GM13977 (cell line): ENCODE measurements at regions not wholly inside any gene's neighbourhood (a gene's known extent, or its start where the extent isn't known, plus 50 kb on each side); places are given as distances from the start of the nearest gene placed in this dataset.

ENCODE experiments used
- DNase-seq: peaks from one replicate; pipeline ENCODE4 v3.0.0; 2012; ENCODE audit warnings: low spot score
- CTCF ChIP-seq: IDR thresholded peaks from 2 replicates; pipeline ENCODE4 v1.5.1; 2012; ENCODE audit warnings: mild to moderate bottlenecking, control low read depth; ENCODE audit not compliant: insufficient read depth; ENCODE audit errors: extremely low read depth, missing control alignments
- in situ Hi-C: fragments of 300-500 bp; cut with MboI; formaldehyde crosslinking; loops from one replicate; pipeline ENCODE4 v1.12.0; 2022; ENCODE audit warnings: low sequenced_read_pairs, low pct_unique_long_range_greater_than_20kb, mixed read lengths, inconsistent platforms; ENCODE audit not compliant: unreplicated experiment

GRCh38 chr21:28633839-28634555 lies 358.7 kb downstream of the LTN1 start:
- in situ Hi-C loops: no loop called here
- no peak for DNase-seq
- TF ChIP-seq CTCF: no peak

- no peak for DNase-seq
- no peak for TF ChIP-seq CTCF
- in situ Hi-C loops: no loop called here
These were observed 359.8 kb downstream of the LTN1 start for GRCh38 chr21:28632755-28633408.

- no peak for DNase-seq
- in situ Hi-C loops: no loop called here
- no peak for TF ChIP-seq CTCF
These were observed 365.0 kb downstream of the LTN1 start for GRCh38 chr21:28627691-28628090.

- no peak for TF ChIP-seq CTCF
- in situ Hi-C loops: no loop called here
- DNase-seq: no peak
These were observed 365.4 kb downstream of the LTN1 start for GRCh38 chr21:28627261-28627660.

- TF ChIP-seq CTCF: no peak
- DNase-seq: no peak
- in situ Hi-C loops: no loop called here
These were observed 368.1 kb downstream of the LTN1 start for GRCh38 chr21:28624626-28625025.

GRCh38 chr21:28617300-28617699 lies 375.4 kb downstream of the LTN1 start:
- in situ Hi-C loops: no loop called here
- DNase-seq: no peak
- no peak for TF ChIP-seq CTCF
